ENCODE measurements at regions not wholly inside any gene's neighbourhood (a gene's known extent, or its start where the extent isn't known, plus 50 kb on each side); places are given as distances from the start of the nearest gene placed in this dataset.

DNA sequence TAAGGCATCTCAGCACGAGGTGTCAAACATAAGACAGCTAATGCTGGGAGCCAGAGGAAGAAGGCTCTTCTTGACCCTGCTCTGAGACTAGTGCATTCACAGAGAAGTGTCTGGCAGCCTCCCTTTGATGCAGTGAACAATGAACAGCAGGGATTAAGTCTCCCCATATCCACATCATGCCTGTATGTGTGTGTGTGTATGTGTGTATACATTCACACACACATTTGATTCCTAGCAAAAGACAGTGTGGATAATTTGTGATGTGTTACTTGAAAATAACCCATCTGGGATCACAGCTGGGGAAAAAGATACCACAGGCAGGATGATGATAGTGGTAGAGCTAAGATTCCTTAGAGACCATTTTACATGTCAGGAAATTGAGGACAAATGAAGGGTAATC is 485.9 kb upstream of the GOT2 start:
- intact Hi-C loops (cut with DNase I), result no loop called here
- WGBS, result 33% methylated on average over 1 of the region's 1 CpG
- TF ChIP-seq, protein P1, sequence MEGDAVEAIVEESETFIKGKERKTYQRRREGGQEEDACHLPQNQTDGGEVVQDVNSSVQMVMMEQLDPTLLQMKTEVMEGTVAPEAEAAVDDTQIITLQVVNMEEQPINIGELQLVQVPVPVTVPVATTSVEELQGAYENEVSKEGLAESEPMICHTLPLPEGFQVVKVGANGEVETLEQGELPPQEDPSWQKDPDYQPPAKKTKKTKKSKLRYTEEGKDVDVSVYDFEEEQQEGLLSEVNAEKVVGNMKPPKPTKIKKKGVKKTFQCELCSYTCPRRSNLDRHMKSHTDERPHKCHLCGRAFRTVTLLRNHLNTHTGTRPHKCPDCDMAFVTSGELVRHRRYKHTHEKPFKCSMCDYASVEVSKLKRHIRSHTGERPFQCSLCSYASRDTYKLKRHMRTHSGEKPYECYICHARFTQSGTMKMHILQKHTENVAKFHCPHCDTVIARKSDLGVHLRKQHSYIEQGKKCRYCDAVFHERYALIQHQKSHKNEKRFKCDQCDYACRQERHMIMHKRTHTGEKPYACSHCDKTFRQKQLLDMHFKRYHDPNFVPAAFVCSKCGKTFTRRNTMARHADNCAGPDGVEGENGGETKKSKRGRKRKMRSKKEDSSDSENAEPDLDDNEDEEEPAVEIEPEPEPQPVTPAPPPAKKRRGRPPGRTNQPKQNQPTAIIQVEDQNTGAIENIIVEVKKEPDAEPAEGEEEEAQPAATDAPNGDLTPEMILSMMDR (IDR thresholded peaks at IDR 0.05), result no peak
- TF ChIP-seq POLR2A (IDR thresholded peaks at IDR 0.05; ENCODE audit: low read depth), result no peak
- TF ChIP-seq POLR2AphosphoS5 (IDR thresholded peaks at IDR 0.05), result no peak
- no peak for TF ChIP-seq EP300 (IDR thresholded peaks at IDR 0.05)
- no peaks in the 10 kb centered on the region for H3K36me3 ChIP-seq
- H3K4me1 ChIP-seq, result no peaks in the 10 kb centered on the region
- no peak for DNase-seq (ENCODE audit: extremely low spot score)
- H3K4me3 ChIP-seq, result no peak overlapping the region
- peaks cover 0 to 3% (median 0%) of the 10 kb centered on the region in 4 donors for H3K9me3 ChIP-seq
- no peak overlapping the region for H3K27ac ChIP-seq (replicated peaks in 1 of 4)
- no peaks in the 10 kb centered on the region for H3K27me3 ChIP-seq

DNA sequence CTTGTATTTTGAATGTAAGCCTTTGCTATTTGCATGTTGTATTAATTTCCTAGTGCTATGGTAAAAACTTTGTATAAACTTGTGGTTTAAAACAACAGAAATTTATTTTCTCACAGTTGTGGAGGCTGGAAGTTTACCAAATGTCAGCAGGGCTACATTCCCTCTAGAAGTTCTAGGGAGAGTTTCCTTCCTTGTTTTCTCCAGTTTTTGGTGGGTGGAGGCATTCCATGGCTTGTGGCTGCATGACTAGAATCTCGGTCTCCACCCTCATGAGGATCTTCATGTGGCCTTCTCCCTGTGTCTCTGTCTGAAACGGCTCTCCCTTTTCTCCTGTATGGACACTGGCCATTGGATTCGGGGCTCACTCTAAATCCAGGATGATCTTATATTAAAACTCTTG is 482.2 kb upstream of the GOT2 start:
- Histone ChIP-seq H3K36me3 (no peaks in the 10 kb centered on the region), H3K27me3 (no peaks in the 10 kb centered on the region), H3K4me1 (peaks cover 0 to 7% (median 6%) of the 10 kb centered on the region in 4 donors), H3K9me3 (peaks cover 0 to 3% (median 0%) of the 10 kb centered on the region in 4 donors), H3K27ac (replicated peaks in 1 of 4) (no peak overlapping the region), H3K4me3 (no peak overlapping the region)
- TF ChIP-seq, protein P1 (IDR thresholded peaks at IDR 0.05), result no peak
- TF ChIP-seq EP300 (IDR thresholded peaks at IDR 0.05) (no peak), POLR2AphosphoS5 (IDR thresholded peaks at IDR 0.05) (no peak)
- no peak for DNase-seq (ENCODE audit: extremely low spot score)
- intact Hi-C loops (cut with DNase I), result no loop called here
- 95% methylated on average over 3 of the region's 3 CpGs for WGBS

DNA sequence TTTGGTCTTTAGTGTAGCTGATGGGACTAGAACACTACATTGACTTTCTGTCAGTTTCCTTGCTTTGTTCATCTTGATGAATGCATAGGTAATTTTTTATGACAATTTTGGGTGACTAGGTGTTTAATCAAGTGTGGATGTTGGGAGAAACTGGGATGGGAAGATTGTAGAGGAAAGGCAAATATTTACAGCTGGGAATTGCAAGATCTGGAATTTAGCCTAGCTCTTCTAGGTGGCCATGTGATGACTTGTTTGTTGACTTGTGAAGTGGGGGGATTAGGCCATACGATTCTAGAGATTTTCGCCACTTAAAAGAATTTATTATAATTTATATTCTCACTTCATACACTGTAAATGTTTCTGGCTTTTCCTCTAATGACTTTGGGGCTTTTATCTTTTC is 480.3 kb upstream of the GOT2 start:
- intact Hi-C loops (cut with DNase I), result no loop called here
- DNase-seq (ENCODE audit: extremely low spot score), result no peak
- WGBS, result 60% methylated on average over 2 of the region's 2 CpGs
- Histone ChIP-seq H3K4me1 (peaks cover 4 to 20% (median 18%) of the 10 kb centered on the region in 4 donors), H3K27me3 (peaks cover 0 to 3% (median 0%) of the 10 kb centered on the region in 4 donors), H3K36me3 (no peaks in the 10 kb centered on the region), H3K27ac (replicated peaks in 1 of 4) (no peak overlapping the region), H3K9me3 (peaks cover 0 to 3% (median 0%) of the 10 kb centered on the region in 4 donors), H3K4me3 (no peak overlapping the region)
- TF ChIP-seq EP300 (IDR thresholded peaks at IDR 0.05) (no peak), POLR2A (IDR thresholded peaks at IDR 0.05; ENCODE audit: low read depth) (no peak)
- TF ChIP-seq, protein P1 (IDR thresholded peaks at IDR 0.05), result no peak

GRCh38 chr16:59213952-59214351 is 479.8 kb upstream of the GOT2 start:
- Histone ChIP-seq H3K9me3 (peaks cover 0 to 3% (median 0%) of the 10 kb centered on the region in 4 donors), H3K4me1 (peaks cover 4 to 20% (median 18%) of the 10 kb centered on the region in 4 donors), H3K27ac (replicated peaks in 1 of 4) (no peak overlapping the region), H3K27me3 (peaks cover 0 to 3% (median 0%) of the 10 kb centered on the region in 4 donors), H3K4me3 (no peak overlapping the region), H3K36me3 (no peaks in the 10 kb centered on the region)
- no peak for TF ChIP-seq POLR2AphosphoS5 (IDR thresholded peaks at IDR 0.05)
- no peak for TF ChIP-seq EP300 (IDR thresholded peaks at IDR 0.05)
- TF ChIP-seq POLR2A (IDR thresholded peaks at IDR 0.05; ENCODE audit: low read depth), result no peak
- TF ChIP-seq, protein P1 (IDR thresholded peaks at IDR 0.05), result no peak
- no peak for DNase-seq (ENCODE audit: extremely low spot score)
- 48% methylated on average over 1 of the region's 1 CpG for WGBS
- intact Hi-C loops (cut with DNase I), result no loop called here

GRCh38 chr16:59212492-59213024 is 478.4 kb upstream of the GOT2 start:
- WGBS, result 90% methylated on average over 1 of the region's 1 CpG

More at GRCh38 chr16:59212492-59213024, 478.4 kb upstream of the GOT2 start:
- Histone ChIP-seq H3K36me3 (no peaks in the 10 kb centered on the region), H3K4me3 (no peak overlapping the region), H3K27me3 (peaks cover 0 to 3% (median 0%) of the 10 kb centered on the region in 4 donors), H3K27ac (replicated peaks in 1 of 4) (peak overlapping the region in 2 of 4 donors; percentile 53 to 66), H3K4me1 (peaks cover 4 to 20% (median 18%) of the 10 kb centered on the region in 4 donors), H3K9me3 (peaks cover 0 to 3% (median 0%) of the 10 kb centered on the region in 4 donors)
- no peak for TF ChIP-seq POLR2A (IDR thresholded peaks at IDR 0.05; ENCODE audit: low read depth)
- no peak for DNase-seq (ENCODE audit: extremely low spot score)
- intact Hi-C loops (cut with DNase I), result no loop called here
